ENCODE measurements at regions not wholly inside any gene's neighbourhood (a gene's known extent, or its start where the extent isn't known, plus 50 kb on each side); places are given as distances from the start of the nearest gene placed in this dataset.

- TF ChIP-seq CTCF (conservative IDR thresholded peaks at IDR 0.05) (no peak), ZFX (IDR thresholded peaks at IDR 0.05) (no peak)
- H3K27ac ChIP-seq = no peak overlapping the region
Measured at GRCh38 chr21:16377857-16378256, 648.1 kb downstream of the USP25 start.

GRCh38 chr21:16378525-16378924 is 648.7 kb downstream of the USP25 start:
- no peak overlapping the region for H3K27ac ChIP-seq
- no peak for TF ChIP-seq ZFX (IDR thresholded peaks at IDR 0.05)
- no peak for TF ChIP-seq CTCF (conservative IDR thresholded peaks at IDR 0.05)

- peak overlapping the region; percentile 44; the same call in 1 of the 2 replicates for H3K27ac ChIP-seq
- TF ChIP-seq ZFX (IDR thresholded peaks at IDR 0.05) = no peak
- TF ChIP-seq CTCF (conservative IDR thresholded peaks at IDR 0.05) = no peak
Measured at GRCh38 chr21:16388291-16388690, 658.5 kb downstream of the USP25 start.

- no peak for TF ChIP-seq ZFX (IDR thresholded peaks at IDR 0.05)
- TF ChIP-seq CTCF (conservative IDR thresholded peaks at IDR 0.05) = no peak
- no peak overlapping the region for H3K27ac ChIP-seq
Measured at GRCh38 chr21:16388911-16389560, 659.3 kb downstream of the USP25 start.

GRCh38 chr21:16389643-16390042 is 659.9 kb downstream of the USP25 start:
- no peak overlapping the region for H3K27ac ChIP-seq
- TF ChIP-seq ZFX (IDR thresholded peaks at IDR 0.05) = no peak
- TF ChIP-seq CTCF (conservative IDR thresholded peaks at IDR 0.05) = no peak

- TF ChIP-seq ZFX (IDR thresholded peaks at IDR 0.05) = no peak
- TF ChIP-seq CTCF (conservative IDR thresholded peaks at IDR 0.05) = no peak
- peak overlapping the region; percentile 32; the same call in 1 of the 2 replicates for H3K27ac ChIP-seq
Measured at GRCh38 chr21:16395285-16395684, 665.5 kb downstream of the USP25 start.

GRCh38 chr21:16402752-16403151 is 673.0 kb downstream of the USP25 start:
- no peak for TF ChIP-seq ZFX (IDR thresholded peaks at IDR 0.05)
- no peak for TF ChIP-seq CTCF (conservative IDR thresholded peaks at IDR 0.05)
- peak overlapping the region; percentile 32; the same call in 1 of the 2 replicates for H3K27ac ChIP-seq

Data from C4-2B (cell line).